Esophagus muscularis mucosa (tissue), 3 donors: ENCODE measurements at regions not wholly inside any gene's neighbourhood (a gene's known extent, or its start where the extent isn't known, plus 50 kb on each side); places are given as distances from the start of the nearest gene placed in this dataset.
"Not testable (repeated sequence)": the region's sequence is repeated elsewhere in the genome, so short reads cannot be mapped to it uniquely, and the experiment has no call there.

ENCODE experiments used
- CTCF ChIP-seq, 3 experiments: fragments of 200-600 bp in 2 of 3; fragments of 450-650 bp in 1 of 3; sonication (generic) in 2 of 3; IDR thresholded peaks; one replicate each; pipeline ENCODE4 v1.5.1; 2017 to 2019; ENCODE audit warnings: antibody characterized with exemption in 3 of 3, mild to moderate bottlenecking in 2 of 3, moderate library complexity in 1 of 3
- POLR2A ChIP-seq: fragments of 450-650 bp; IDR thresholded peaks from one replicate; pipeline ENCODE4 v1.6.1; 2017; ENCODE audit warnings: antibody characterized with exemption, moderate library complexity, mild to moderate bottlenecking, low read depth

DNA sequence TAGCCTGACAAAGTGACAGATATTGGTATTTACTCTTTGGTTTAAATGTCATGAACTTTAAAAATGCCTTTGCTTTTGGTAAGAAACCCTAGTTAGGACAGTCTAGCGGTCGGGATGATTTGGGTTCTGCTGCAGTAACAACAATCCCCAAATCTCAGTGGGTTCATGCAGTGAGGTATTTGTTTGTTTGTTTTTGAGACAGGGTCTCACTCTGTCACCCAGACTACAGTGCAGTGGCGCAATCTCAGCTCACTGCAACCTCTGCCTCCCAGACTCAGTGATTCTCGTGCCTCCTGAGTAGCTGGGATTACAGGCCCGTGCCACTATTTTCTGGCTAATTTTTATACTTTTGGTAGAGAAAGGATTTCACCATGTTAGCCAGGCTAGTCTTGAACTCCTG is 65.2 kb upstream of the EEF2KMT start:
- TF ChIP-seq CTCF (IDR thresholded peaks at IDR 0.05); POLR2A: not testable (repeated sequence)
